Liver (tissue), 8 donors: ENCODE measurements at regions not wholly inside any gene's neighbourhood (a gene's known extent, or its start where the extent isn't known, plus 50 kb on each side); places are given as distances from the start of the nearest gene placed in this dataset.

Source experiments
- DNase-seq: peaks from one replicate; pipeline ENCODE4 v3.0.0-alpha.2; 2017; ENCODE audit warnings: low spot score
- H3K27ac ChIP-seq, 2 donors: one replicate each; pipeline ENCODE4 v1.7.0; 2013; ENCODE audit warnings: inconsistent platforms in 2 of 2, low read length in 2 of 2, control low read depth in 1 of 2, low read depth in 1 of 2, mild to moderate bottlenecking in 1 of 2
- H3K27me3 ChIP-seq, 4 donors: one replicate each; pipeline versions ENCODE4 v1.6.1 to v1.7.0; 2013; ENCODE audit warnings: low read length in 3 of 4, inconsistent platforms in 1 of 4, mild to moderate bottlenecking in 1 of 4, moderate library complexity in 1 of 4; ENCODE audit not compliant: control insufficient read depth in 4 of 4, insufficient read depth in 4 of 4
- H3K36me3 ChIP-seq, 4 donors: one replicate each; pipeline versions ENCODE4 v1.6.1 to v1.7.0; 2013; ENCODE audit warnings: low read length in 3 of 4, mild to moderate bottlenecking in 3 of 4, low read depth in 1 of 4, moderate library complexity in 1 of 4; ENCODE audit not compliant: control insufficient read depth in 4 of 4, insufficient read depth in 3 of 4
- H3K4me1 ChIP-seq, 4 donors: one replicate each; pipeline versions ENCODE4 v1.6.1 to v1.7.0; 2013; ENCODE audit warnings: low read length in 3 of 4, mild to moderate bottlenecking in 3 of 4, moderate library complexity in 1 of 4; ENCODE audit not compliant: control insufficient read depth in 4 of 4, insufficient read depth in 4 of 4
- H3K4me3 ChIP-seq, 3 donors: one replicate each; pipeline versions ENCODE4 v1.6.1 to v1.7.0; 2013; ENCODE audit warnings: low read length in 3 of 3, control low read depth in 1 of 3, low read depth in 1 of 3, mild to moderate bottlenecking in 1 of 3
- H3K9ac ChIP-seq, 2 donors: one replicate each; pipeline ENCODE4 v1.7.0; 2013; ENCODE audit warnings: low read length in 2 of 2, mild to moderate bottlenecking in 2 of 2, moderate library complexity in 2 of 2, control low read depth in 1 of 2, low read depth in 1 of 2
- H3K9me3 ChIP-seq, 4 donors: one replicate each; pipeline versions ENCODE4 v1.6.1 to v1.7.0; 2013; ENCODE audit warnings: low read length in 3 of 4; ENCODE audit not compliant: control insufficient read depth in 4 of 4
- CTCF ChIP-seq: fragments of 150-350 bp; IDR thresholded peaks from 2 replicates; pipeline ENCODE4 v1.5.1; 2017; ENCODE audit warnings: improper control_type of control experiment, low read depth, low read length; ENCODE audit not compliant: missing input control
- FOXA1 ChIP-seq: IDR thresholded peaks from 2 replicates; pipeline ENCODE4 v1.6.1; 2016; ENCODE audit warnings: antibody characterized with exemption
- FOXA2 ChIP-seq: IDR thresholded peaks from 2 replicates; pipeline ENCODE4 v1.6.1; 2016; ENCODE audit warnings: antibody characterized with exemption
- GABPA ChIP-seq, 2 donors: IDR thresholded peaks in 1 of 2; conservative IDR thresholded peaks in 1 of 2; 2 replicates each; pipeline ENCODE4 v1.6.1; 2016; ENCODE audit warnings: antibody characterized with exemption in 2 of 2, mild to moderate bottlenecking in 1 of 2, moderate library complexity in 1 of 2
- HNF4G ChIP-seq: IDR thresholded peaks from 2 replicates; pipeline ENCODE4 v1.6.1; 2016; ENCODE audit warnings: antibody characterized with exemption
- JUND ChIP-seq, 2 donors: IDR thresholded peaks; 2 replicates each; pipeline ENCODE4 v1.6.1; 2016; ENCODE audit warnings: antibody characterized with exemption in 2 of 2
- NR2F2 ChIP-seq: IDR thresholded peaks from 2 replicates; pipeline ENCODE4 v1.6.1; 2016; ENCODE audit warnings: antibody characterized with exemption
- RAD21 ChIP-seq, 2 donors: IDR thresholded peaks; 2 replicates each; pipeline ENCODE4 v1.6.1; 2016; ENCODE audit warnings: antibody characterized with exemption in 2 of 2, mild to moderate bottlenecking in 2 of 2
- RXRA ChIP-seq, 2 donors: IDR thresholded peaks; 2 replicates each; pipeline ENCODE4 v1.6.1; 2017 to 2018; ENCODE audit warnings: antibody characterized with exemption in 2 of 2, mild to moderate bottlenecking in 1 of 2
- SP1 ChIP-seq: IDR thresholded peaks from 2 replicates; pipeline ENCODE4 v1.6.1; 2018; ENCODE audit warnings: antibody characterized with exemption, mild to moderate bottlenecking
- YY1 ChIP-seq: IDR thresholded peaks from 2 replicates; pipeline ENCODE4 v1.6.1; 2016; ENCODE audit warnings: antibody characterized with exemption, mild to moderate bottlenecking
- WGBS: extraction: QIAGEN DNeasy Blood & Tissue Kit; methylation state at CpG from one replicate; pipeline ENCODE4 v1.1.7; 2013; 5-methylcytosine and 5-hydroxymethylcytosine counted together
- TF ChIP-seq, protein P1 (sequence below): IDR thresholded peaks from 2 replicates; pipeline ENCODE4 v1.6.1; 2016; ENCODE audit warnings: antibody characterized with exemption
- TF ChIP-seq, protein P2 (sequence below): IDR thresholded peaks from 2 replicates; pipeline ENCODE4 v1.6.1; 2016; ENCODE audit warnings: antibody characterized with exemption, mild to moderate bottlenecking
- TF ChIP-seq, protein P3 (sequence below): IDR thresholded peaks from 2 replicates; pipeline ENCODE4 v1.6.1; 2016; ENCODE audit warnings: antibody characterized with exemption
- donor health status: healthy.
- donor health status: healthy.
- donor health status: healthy.
- donor health status: healthy.
- donor health status: healthy.

DNA sequence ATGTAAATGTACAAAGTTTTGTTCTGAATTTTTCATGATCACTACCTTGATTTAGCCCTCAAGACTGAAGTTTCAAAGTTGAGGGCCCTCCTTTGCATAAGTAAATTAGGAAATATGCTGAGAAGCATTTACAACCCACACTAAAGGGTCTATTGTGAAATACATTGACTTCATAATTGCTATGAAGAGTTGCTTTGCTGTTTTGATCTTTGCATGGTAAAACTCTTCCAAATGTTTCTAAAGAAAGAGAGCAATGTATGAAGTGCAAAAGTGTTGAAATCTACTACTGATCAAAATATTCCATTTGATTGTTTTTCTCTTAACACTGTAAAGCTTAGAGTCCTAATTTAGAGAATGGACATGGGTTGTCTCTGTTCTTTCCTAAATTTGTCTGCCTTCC is 77.2 kb downstream of the C7orf25 start:
- no peak overlapping the region for H3K9ac ChIP-seq
- no peak for DNase-seq
- no peak overlapping the region for H3K27ac ChIP-seq
- TF ChIP-seq GABPA (IDR thresholded peaks at IDR 0.05 in 1 of 2, conservative IDR thresholded peaks at IDR 0.05 in 1 of 2) (no peak), SP1 (no peak)
- TF ChIP-seq, protein P1, sequence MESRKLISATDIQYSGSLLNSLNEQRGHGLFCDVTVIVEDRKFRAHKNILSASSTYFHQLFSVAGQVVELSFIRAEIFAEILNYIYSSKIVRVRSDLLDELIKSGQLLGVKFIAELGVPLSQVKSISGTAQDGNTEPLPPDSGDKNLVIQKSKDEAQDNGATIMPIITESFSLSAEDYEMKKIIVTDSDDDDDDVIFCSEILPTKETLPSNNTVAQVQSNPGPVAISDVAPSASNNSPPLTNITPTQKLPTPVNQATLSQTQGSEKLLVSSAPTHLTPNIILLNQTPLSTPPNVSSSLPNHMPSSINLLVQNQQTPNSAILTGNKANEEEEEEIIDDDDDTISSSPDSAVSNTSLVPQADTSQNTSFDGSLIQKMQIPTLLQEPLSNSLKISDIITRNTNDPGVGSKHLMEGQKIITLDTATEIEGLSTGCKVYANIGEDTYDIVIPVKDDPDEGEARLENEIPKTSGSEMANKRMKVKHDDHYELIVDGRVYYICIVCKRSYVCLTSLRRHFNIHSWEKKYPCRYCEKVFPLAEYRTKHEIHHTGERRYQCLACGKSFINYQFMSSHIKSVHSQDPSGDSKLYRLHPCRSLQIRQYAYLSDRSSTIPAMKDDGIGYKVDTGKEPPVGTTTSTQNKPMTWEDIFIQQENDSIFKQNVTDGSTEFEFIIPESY, result no peak
- TF ChIP-seq, protein P2, sequence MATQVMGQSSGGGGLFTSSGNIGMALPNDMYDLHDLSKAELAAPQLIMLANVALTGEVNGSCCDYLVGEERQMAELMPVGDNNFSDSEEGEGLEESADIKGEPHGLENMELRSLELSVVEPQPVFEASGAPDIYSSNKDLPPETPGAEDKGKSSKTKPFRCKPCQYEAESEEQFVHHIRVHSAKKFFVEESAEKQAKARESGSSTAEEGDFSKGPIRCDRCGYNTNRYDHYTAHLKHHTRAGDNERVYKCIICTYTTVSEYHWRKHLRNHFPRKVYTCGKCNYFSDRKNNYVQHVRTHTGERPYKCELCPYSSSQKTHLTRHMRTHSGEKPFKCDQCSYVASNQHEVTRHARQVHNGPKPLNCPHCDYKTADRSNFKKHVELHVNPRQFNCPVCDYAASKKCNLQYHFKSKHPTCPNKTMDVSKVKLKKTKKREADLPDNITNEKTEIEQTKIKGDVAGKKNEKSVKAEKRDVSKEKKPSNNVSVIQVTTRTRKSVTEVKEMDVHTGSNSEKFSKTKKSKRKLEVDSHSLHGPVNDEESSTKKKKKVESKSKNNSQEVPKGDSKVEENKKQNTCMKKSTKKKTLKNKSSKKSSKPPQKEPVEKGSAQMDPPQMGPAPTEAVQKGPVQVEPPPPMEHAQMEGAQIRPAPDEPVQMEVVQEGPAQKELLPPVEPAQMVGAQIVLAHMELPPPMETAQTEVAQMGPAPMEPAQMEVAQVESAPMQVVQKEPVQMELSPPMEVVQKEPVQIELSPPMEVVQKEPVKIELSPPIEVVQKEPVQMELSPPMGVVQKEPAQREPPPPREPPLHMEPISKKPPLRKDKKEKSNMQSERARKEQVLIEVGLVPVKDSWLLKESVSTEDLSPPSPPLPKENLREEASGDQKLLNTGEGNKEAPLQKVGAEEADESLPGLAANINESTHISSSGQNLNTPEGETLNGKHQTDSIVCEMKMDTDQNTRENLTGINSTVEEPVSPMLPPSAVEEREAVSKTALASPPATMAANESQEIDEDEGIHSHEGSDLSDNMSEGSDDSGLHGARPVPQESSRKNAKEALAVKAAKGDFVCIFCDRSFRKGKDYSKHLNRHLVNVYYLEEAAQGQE, result no peak
- H3K27me3 ChIP-seq, result peaks cover 0 to 12% (median 0%) of the 10 kb centered on the region in 4 donors
- H3K4me1 ChIP-seq, result peaks cover 0 to 3% (median 0%) of the 10 kb centered on the region in 4 donors
- H3K36me3 ChIP-seq, result no peaks in the 10 kb centered on the region
- no peaks in the 10 kb centered on the region for H3K9me3 ChIP-seq
- no peak overlapping the region for H3K4me3 ChIP-seq

GRCh38 chr7:42833411-42833810 is 78.5 kb downstream of the C7orf25 start:
- no peak for DNase-seq
- no peak overlapping the region for H3K4me3 ChIP-seq
- WGBS, result 65% methylated on average over 4 of the region's 4 CpGs
- TF ChIP-seq CTCF (no peak), RAD21 (IDR thresholded peaks at IDR 0.05) (no peak), JUND (IDR thresholded peaks at IDR 0.05) (no peak)
- H3K36me3 ChIP-seq, result no peaks in the 10 kb centered on the region
- H3K4me1 ChIP-seq, result peaks cover 0 to 3% (median 0%) of the 10 kb centered on the region in 4 donors
- H3K9me3 ChIP-seq, result no peaks in the 10 kb centered on the region
- no peak overlapping the region for H3K9ac ChIP-seq
- peaks cover 0 to 12% (median 0%) of the 10 kb centered on the region in 4 donors for H3K27me3 ChIP-seq
- no peak overlapping the region for H3K27ac ChIP-seq

DNA sequence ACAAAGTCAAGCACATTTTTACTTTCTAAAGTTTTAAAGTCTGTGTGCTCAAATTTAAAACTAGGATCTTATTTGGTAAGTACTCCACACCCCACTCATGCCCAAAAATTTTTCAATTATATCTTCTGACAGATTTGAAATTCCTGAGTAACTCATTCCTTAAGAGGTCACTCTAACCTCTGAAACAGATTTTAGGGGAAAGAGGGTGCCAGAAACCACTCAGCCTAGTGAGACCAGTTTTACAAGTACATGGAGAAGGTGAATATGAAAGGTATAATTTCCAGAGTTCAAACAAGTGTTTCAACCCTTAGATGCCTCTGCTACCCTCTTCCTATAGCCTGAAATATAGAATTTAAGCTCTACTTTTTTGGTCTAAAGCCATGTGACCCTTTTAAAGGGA is 79.2 kb downstream of the C7orf25 start:
- Histone ChIP-seq H3K27ac (no peak overlapping the region), H3K9me3 (no peaks in the 10 kb centered on the region), H3K9ac (no peak overlapping the region), H3K36me3 (no peaks in the 10 kb centered on the region), H3K4me1 (peaks cover 0 to 3% (median 0%) of the 10 kb centered on the region in 4 donors), H3K4me3 (no peak overlapping the region), H3K27me3 (peaks cover 0 to 12% (median 0%) of the 10 kb centered on the region in 4 donors)
- DNase-seq, result no peak
- TF ChIP-seq NR2F2 (no peak), HNF4G (no peak), SP1 (no peak), YY1 (no peak), FOXA1 (no peak), GABPA (IDR thresholded peaks at IDR 0.05 in 1 of 2, conservative IDR thresholded peaks at IDR 0.05 in 1 of 2) (no peak), RXRA (IDR thresholded peaks at IDR 0.05) (no peak), CTCF (no peak), FOXA2 (no peak)
- TF ChIP-seq, protein P3, sequence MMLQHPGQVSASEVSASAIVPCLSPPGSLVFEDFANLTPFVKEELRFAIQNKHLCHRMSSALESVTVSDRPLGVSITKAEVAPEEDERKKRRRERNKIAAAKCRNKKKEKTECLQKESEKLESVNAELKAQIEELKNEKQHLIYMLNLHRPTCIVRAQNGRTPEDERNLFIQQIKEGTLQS, result no peak
- TF ChIP-seq, protein P1, result no peak
